Thyroid gland (tissue), 4 donors: ENCODE measurements at regions not wholly inside any gene's neighbourhood (a gene's known extent, or its start where the extent isn't known, plus 50 kb on each side); places are given as distances from the start of the nearest gene placed in this dataset.

Experiments used
- CTCF ChIP-seq, 6 experiments: fragments of 200-600 bp in 3 of 6; fragments of 450-650 bp in 3 of 6; sonication (generic) in 3 of 6; IDR thresholded peaks; one replicate each; pipeline ENCODE4 v1.5.1; 2016 to 2019; ENCODE audit warnings: antibody characterized with exemption in 6 of 6, mild to moderate bottlenecking in 2 of 6, inconsistent platforms in 1 of 6, moderate library complexity in 1 of 6
- POLR2A ChIP-seq, 2 donors: fragments of 450-650 bp; IDR thresholded peaks; one replicate each; pipeline ENCODE4 v1.6.1; 2017; ENCODE audit warnings: antibody characterized with exemption in 2 of 2, mild to moderate bottlenecking in 2 of 2, moderate library complexity in 1 of 2

GRCh38 chr12:97024393-97024792, 117.3 kb downstream of the NEDD1 start:
- no peak for TF ChIP-seq CTCF (IDR thresholded peaks at IDR 0.05)
- no peak for TF ChIP-seq POLR2A (IDR thresholded peaks at IDR 0.05)
